ENCODE measurements at regions not wholly inside any gene's neighbourhood (a gene's known extent, or its start where the extent isn't known, plus 50 kb on each side); places are given as distances from the start of the nearest gene placed in this dataset.
"Not testable (repeated sequence)": the region's sequence is repeated elsewhere in the genome, so short reads cannot be mapped to it uniquely, and the experiment has no call there.

DNA sequence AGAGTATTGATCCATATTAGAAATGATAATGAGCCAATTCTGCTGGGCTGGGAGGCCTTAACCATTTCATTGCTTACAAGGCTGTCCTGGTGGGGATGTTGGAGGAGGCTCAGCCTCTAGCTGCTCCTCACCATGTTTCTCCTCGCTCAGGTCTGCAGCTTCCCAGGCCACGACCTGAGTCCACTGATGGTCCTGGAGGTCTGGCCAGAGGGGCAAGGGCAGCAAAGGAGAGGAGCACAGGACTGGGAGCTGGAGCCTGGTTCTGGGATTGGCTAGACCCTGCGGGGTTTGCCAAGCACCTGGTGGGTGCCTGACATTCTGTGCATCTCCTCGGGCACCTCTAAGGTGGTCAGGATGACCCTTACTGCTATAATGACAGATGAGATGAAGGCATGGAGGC lies 92.6 kb downstream of the KIF26A start:
- Histone ChIP-seq H3K27ac (no peak overlapping the region), H3K9me3 (replicated peaks) (peaks cover 36% of the 10 kb centered on the region), H3K27me3 (no peaks in the 10 kb centered on the region), H3K4me3 (no peak overlapping the region), H3K36me3 (peaks cover 50% of the 10 kb centered on the region), H3K4me1 (no peaks in the 10 kb centered on the region)
- DNase-seq, result no peak

DNA sequence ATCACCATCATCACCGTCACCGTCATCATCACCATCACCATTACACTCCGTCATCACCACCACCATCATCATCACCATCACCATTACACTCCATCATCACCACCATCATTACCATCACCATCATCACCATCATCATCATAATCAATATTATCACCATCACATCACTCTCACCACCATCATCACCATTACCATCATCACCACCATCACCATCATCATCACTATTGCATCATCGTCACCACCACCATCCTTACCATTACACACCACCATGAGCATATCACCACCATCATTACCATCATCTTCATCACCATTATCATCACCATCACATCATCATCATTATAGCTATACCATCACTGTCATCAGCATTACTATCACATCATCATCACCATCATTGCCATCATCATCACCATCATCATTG lies 93.7 kb downstream of the KIF26A start:
- Histone ChIP-seq H3K4me3 (no peak overlapping the region), H3K9me3 (replicated peaks) (peaks cover 39% of the 10 kb centered on the region), H3K27ac (no peak overlapping the region), H3K4me1 (no peaks in the 10 kb centered on the region), H3K27me3 (no peaks in the 10 kb centered on the region), H3K36me3 (peaks cover 51% of the 10 kb centered on the region)
- DNase-seq, result no peak

DNA sequence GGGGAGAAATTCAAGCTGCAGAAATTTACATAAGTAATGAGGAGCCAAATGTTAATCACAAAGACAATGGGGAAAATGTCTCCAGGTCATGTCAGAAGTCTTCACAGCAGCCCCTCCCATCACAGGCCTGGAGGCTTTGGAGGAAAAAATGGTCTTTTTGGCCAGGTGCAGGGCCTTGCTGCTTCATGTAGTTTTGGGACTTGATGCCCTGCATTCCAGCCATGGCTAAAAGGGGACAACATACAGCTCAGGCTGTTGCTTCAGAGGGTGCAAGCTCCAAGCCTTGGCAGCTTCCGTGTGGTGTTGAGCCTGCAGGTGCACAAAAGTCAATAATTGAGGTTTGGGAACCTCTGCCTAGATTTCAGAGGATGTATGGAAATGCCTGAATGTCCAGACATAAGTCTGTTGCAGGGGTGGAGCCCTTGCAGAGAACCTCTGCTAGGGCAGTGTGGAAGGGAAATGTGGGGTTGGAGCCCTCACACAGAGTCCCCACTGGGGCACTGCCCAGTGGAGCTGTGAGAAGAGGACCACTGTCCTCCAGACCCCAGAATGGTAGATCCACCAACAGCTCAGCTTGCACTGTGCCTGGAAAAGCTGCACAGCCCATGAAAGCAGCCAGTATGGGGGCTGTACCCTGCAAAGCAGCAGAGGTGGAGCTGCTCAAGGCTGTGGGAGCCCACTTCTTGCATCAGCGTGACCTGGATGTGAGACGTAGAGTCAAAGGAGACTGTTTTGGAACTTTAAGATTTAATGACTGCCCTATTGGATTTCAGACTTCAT lies 95.8 kb downstream of the KIF26A start:
- peaks cover 36% of the 10 kb centered on the region for H3K9me3 ChIP-seq (replicated peaks)
- peak in 1 of 2 experiments; percentile 35 for DNase-seq
- not testable (repeated sequence) for H3K27ac ChIP-seq, H3K27me3 ChIP-seq, H3K4me1 ChIP-seq, H3K4me3 ChIP-seq
- peaks cover 51% of the 10 kb centered on the region for H3K36me3 ChIP-seq

DNA sequence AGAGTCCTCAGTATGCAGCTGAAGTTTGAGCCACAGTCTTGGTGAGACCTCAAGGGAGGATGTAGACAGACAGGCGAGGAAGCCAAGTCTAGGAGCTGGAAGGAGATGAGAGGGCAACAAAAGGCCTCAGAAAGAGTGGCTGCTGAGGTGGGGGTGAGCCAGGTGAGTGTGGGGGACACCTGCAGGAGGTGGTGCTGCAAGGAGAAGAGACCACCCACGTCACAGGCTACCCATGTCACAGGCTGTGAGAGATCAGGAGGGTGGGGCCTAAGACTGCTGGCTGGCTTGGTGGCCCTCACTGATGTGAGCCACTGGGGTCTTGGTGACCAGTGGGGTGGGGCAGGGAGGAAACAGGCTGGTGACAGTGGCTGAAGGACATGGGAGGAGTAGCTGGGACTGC lies 97.3 kb downstream of the KIF26A start:
- peaks cover 44% of the 10 kb centered on the region for H3K36me3 ChIP-seq
- peak in 1 of 2 experiments; percentile 2 for DNase-seq
- no peak overlapping the region for H3K4me3 ChIP-seq
- peaks cover 36% of the 10 kb centered on the region for H3K9me3 ChIP-seq (replicated peaks)
- H3K4me1 ChIP-seq, result no peaks in the 10 kb centered on the region
- H3K27ac ChIP-seq, result no peak overlapping the region
- H3K27me3 ChIP-seq, result no peaks in the 10 kb centered on the region

DNA sequence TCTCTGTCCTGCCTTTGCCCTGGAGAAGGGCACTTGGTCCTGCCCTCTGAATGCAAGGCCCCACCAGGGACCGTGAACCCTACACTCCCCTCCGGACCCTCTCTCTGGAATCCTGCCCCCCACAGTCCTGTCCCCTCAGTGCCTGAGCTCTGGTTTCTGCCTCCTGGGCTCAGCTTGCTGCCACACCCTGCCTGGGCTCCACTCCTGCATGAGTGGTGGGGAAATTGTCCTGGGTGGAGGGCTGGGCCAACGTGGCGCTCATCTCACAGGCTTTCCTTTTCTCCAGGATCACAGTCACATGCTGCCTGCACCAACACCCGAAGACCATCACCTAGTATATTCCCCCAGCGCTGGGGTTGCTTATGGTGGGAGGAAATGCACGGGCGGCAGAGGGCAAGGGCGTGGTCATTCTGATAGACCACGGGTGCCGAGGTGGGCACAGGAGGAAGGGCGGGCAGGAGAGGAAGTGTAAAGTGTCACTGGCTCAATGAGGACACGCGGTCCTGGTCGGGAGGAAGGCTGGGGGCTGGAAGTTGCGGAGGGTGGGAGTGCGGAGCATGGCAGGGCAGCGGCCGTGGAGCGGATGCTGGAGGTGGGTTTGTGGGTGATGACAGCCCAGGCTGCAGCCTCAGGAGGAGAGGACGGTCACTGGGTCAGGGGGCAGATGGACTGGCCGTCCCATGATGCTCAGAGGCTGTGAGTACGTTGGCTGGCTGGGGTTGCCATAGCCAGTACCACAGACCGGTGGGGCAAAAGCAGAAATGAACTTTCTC lies 99.5 kb downstream of the KIF26A start:
- Histone ChIP-seq H3K4me3 (no peak overlapping the region), H3K27ac (no peak overlapping the region), H3K4me1 (no peaks in the 10 kb centered on the region; the same call in 1 of the 2 replicates), H3K36me3 (peaks cover 28% of the 10 kb centered on the region), H3K9me3 (replicated peaks) (peaks cover 27% of the 10 kb centered on the region), H3K27me3 (no peaks in the 10 kb centered on the region)
- DNase-seq, result no peak

DNA sequence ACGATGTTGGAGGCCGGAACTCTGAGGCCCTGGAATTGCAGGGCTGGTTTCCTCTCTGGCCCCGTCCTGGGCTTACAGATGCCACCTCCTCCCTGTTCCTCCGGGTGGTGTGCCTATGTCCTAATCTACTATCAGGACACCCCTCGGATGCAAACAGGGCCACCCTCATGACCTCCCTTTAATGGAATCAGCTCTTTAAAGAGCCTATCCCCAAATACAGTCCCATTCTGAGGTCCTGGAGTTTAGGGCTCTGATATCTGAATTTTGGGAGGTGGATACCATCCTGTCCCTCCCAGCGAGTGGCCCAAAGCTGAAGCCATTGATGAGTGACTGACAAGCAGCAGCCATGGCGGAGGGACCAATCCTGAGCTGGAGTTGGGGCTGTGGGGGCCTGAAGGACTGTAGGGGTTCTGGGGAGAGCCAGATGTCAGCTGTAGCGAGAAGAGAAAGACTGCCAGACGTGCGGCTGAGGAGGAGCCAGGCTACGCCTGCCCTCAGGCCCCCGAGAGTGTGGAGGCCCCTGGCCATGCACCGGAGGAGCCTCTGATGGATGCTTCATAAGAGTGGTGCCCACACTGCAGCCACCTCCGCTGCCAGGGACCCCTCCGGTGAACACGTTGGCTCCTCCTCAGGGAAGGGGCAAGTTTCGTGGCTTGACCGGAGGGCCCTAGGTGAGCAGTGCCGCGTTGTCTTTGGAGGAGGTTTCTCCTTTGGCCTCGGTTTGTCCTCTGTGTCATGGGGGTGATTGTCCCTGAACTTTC lies 100.2 kb downstream of the KIF26A start:
- Histone ChIP-seq H3K4me1 (no peaks in the 10 kb centered on the region; the same call in 1 of the 2 replicates), H3K27me3 (no peaks in the 10 kb centered on the region), H3K4me3 (no peak overlapping the region), H3K9me3 (replicated peaks) (peaks cover 21% of the 10 kb centered on the region), H3K36me3 (peaks cover 34% of the 10 kb centered on the region), H3K27ac (no peak overlapping the region)
- DNase-seq, result no peak

DNA sequence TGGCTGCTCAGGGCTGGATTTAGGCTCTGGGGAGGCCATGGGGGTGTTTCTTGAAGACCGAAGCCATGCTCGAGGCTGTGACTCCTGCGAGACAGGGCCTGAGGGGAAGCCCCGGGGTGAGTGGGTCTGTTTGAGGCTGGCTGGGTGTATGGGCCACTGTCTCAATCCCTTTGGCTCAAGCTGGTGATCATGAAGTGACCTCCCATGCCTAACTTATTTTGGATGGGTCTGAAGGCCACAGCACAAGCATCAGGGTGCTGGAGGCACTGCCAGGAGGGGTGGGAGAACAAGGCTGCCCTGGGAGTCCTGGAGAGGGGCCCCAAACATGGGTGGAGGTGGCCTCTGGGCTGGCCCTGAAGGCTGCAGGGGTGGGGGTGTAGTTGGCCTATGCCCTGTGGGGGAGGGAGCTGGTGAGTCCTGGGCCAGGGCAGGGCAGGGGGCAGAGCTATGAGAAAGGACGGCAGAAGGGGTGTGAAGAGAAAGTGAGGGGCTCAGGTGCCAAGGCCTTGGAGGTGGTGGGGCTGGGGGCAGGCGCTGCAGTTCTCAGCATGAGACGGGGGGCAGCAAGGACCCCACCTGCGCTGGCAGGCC lies 100.9 kb downstream of the KIF26A start:
- H3K9me3 ChIP-seq (replicated peaks), result peaks cover 19% of the 10 kb centered on the region
- no peak overlapping the region for H3K4me3 ChIP-seq
- no peak for DNase-seq
- no peaks in the 10 kb centered on the region for H3K27me3 ChIP-seq
- peaks cover 38% of the 10 kb centered on the region for H3K36me3 ChIP-seq
- H3K27ac ChIP-seq, result no peak overlapping the region
- H3K4me1 ChIP-seq, result no peaks in the 10 kb centered on the region; the same call in 1 of the 2 replicates

DNA sequence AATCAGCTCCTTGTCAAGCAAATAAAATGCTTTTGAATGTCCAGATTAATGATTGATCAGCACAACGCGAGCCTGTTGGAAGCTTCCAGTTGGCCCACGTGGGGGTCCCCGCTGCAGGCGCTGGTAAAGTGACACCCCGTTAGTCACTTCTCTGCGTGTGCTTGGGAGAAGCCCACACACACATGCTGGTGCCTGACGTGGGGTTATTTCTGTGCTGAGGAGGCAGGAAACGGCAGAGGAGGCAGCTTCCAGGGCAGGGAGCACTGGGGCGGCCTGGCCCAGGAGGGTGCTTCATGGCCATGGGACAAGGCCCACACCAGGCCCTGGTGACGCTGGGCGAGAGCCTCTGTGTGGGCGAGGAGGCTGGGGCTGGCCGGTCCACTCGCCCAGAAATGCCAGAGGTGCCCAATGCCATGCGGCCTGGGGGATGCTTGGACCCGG lies 101.5 kb downstream of the KIF26A start:
- Histone ChIP-seq H3K4me3 (no peak overlapping the region), H3K4me1 (no peaks in the 10 kb centered on the region; the same call in 1 of the 2 replicates), H3K27me3 (no peaks in the 10 kb centered on the region), H3K9me3 (replicated peaks) (peaks cover 13% of the 10 kb centered on the region), H3K36me3 (peaks cover 38% of the 10 kb centered on the region), H3K27ac (no peak overlapping the region)
- peak in 1 of 2 experiments; percentile 2 for DNase-seq

DNA sequence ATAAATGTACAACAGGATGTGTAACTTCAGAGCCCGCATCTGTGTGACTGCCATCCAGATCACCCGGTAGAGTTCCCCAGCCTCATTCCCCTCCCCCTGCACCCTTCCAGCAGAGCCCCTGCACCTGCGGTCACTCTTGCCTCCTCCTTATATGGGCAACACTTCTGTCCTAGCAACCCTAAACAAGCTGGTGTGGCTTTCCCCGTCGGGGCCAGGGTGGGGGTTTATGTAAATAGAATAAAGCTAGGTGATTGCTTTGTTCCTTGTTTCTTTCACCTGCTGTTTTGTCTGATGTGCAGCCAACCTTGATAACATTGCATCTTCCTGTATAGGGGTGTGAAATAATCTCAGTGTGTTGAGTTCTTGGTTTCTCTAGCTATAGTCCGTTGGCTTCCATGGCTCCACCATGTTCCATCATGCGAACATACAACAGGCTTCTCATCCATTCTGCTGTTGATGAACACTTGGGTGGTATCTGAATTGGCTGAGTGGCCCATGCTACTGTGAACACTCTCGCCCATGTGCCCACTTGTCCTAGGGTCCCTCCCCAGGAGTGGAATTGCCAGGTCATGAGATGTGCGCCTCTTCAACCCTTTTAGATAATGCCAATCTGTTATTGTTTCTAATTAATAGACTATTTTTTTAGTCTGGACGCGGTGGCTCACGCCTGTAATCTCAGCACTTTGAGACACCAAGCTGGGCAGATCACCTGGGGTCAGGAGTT lies 102.2 kb downstream of the KIF26A start:
- Histone ChIP-seq H3K4me1 (no peaks in the 10 kb centered on the region; the same call in 1 of the 2 replicates), H3K9me3 (replicated peaks) (peaks cover 17% of the 10 kb centered on the region), H3K27me3 (no peaks in the 10 kb centered on the region), H3K4me3 (no peak overlapping the region), H3K27ac (no peak overlapping the region), H3K36me3 (peaks cover 40% of the 10 kb centered on the region)
- no peak for DNase-seq

DNA sequence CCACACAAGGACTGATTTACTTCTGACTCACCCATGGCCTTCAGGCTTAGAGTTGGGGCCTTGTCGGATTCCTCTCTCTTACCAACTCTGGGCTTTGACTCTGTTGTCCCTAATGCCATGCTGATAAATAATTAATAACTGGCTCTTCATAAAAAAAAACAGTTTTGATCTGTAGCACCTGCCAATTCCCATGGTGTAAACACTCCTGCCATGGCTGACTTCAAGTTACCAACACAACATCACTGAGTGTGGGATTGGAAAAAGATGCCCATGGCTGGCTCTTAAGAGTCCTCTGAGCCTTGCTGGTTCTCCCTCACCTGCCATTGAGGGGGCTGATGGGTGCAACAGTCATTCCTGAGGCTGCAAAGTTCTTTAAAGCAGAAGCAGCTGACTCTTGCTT lies 104.8 kb downstream of the KIF26A start:
- peaks cover 20% of the 10 kb centered on the region for H3K9me3 ChIP-seq (replicated peaks)
- no peak overlapping the region for H3K27ac ChIP-seq
- H3K4me3 ChIP-seq, result no peak overlapping the region
- H3K4me1 ChIP-seq, result no peaks in the 10 kb centered on the region; the same call in 1 of the 2 replicates
- no peak for DNase-seq
- peaks cover 32% of the 10 kb centered on the region for H3K36me3 ChIP-seq
- H3K27me3 ChIP-seq, result no peaks in the 10 kb centered on the region

DNA sequence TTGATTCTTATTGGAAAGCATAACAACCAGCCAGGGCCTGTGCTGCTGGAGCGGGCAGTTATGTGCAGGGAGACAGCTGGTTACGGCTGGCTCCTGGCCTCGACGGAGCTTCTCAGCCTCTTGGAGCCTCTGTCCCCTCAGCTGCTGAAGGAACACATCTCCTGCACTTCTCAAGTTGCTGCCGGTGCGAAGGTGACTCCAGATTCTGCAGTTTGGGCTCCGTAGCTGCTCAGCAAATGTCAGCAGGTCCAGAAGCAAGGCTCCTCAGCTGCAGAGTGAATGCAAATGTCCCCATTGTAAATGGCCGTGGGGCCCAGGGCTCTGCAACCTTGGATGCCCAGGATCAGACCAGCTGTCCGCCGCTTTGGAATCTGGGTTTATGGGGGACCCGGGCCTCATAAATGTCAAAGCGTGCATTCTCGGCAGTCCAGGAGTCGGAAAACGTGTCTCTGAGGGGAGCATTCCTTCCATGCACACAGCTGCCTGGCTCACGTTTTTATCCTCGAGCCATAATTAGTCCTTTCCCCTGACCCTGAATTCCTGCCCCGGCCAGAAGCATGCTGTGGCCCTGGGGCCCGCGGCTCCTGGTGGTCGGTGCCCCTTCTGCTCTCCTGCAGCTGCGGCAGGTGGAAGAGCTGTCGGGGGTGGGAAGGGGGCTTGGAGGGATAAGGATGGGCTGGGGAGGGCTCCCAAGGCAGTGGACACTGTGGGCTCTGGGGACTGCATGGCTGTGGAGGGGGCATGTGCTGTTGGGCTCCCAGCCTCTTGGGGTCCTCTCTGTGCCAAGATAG lies 106.0 kb downstream of the KIF26A start:
- H3K4me1 ChIP-seq, result no peaks in the 10 kb centered on the region; the same call in 1 of the 2 replicates
- no peak overlapping the region for H3K27ac ChIP-seq
- DNase-seq, result no peak
- H3K9me3 ChIP-seq (replicated peaks), result peaks cover 20% of the 10 kb centered on the region
- H3K4me3 ChIP-seq, result no peak overlapping the region
- no peaks in the 10 kb centered on the region for H3K27me3 ChIP-seq
- H3K36me3 ChIP-seq, result peaks cover 32% of the 10 kb centered on the region

DNA sequence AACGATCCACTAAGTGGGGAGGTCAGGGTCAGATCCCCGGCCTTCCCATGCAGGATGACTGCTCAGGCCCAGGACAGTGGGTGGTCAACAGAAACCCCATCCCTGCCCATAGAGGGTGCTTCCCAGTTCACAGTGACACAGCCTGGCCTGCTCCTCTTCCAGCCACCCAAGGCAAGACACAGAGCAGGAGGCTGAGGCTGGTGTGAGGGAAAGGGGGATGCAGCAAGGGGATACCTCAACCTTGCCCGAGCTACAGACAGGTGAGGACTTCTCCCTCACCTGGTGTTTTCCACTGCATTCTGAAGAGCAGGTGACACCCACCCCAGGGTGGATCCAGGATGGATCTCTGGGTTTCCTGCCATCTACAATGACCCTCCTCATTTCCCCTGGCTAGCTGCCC lies 106.7 kb downstream of the KIF26A start:
- Histone ChIP-seq H3K4me3 (no peak overlapping the region), H3K4me1 (no peaks in the 10 kb centered on the region; the same call in 1 of the 2 replicates), H3K36me3 (peaks cover 32% of the 10 kb centered on the region), H3K27ac (no peak overlapping the region), H3K9me3 (replicated peaks) (peaks cover 20% of the 10 kb centered on the region), H3K27me3 (no peaks in the 10 kb centered on the region)
- no peak for DNase-seq

DNA sequence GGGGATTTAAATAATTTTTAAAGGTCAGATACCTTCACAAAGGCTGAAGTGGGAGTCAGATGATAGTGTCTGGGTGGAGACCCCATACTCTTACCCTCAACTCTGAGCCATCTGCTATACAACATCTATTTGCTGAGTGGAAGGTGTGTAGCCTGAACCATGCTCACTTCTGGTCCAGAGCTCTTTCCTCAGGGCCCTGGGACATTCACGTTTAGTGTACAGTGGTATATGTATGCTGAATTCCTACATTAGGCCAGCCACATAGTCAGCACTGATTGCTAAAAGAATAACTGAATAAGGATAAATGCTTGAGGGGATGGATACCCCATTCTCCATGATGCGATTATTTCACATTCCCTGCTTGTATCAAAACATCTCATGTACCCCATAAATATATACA lies 107.3 kb downstream of the KIF26A start:
- Histone ChIP-seq H3K27ac (no peak overlapping the region), H3K27me3 (no peaks in the 10 kb centered on the region), H3K36me3 (peaks cover 31% of the 10 kb centered on the region), H3K4me3 (no peak overlapping the region), H3K9me3 (replicated peaks) (peaks cover 20% of the 10 kb centered on the region), H3K4me1 (no peaks in the 10 kb centered on the region; the same call in 1 of the 2 replicates)
- no peak for DNase-seq

Measured in SJCRH30 (cell line).